VCaP (cell line): ENCODE measurements at regions not wholly inside any gene's neighbourhood (a gene's known extent, or its start where the extent isn't known, plus 50 kb on each side); places are given as distances from the start of the nearest gene placed in this dataset.

Experiments used
- H3K27ac ChIP-seq: fragments of 450-650 bp; 2 replicates; pipeline ENCODE4 v1.5.1; 2017
- CTCF ChIP-seq: fragments of 450-650 bp; conservative IDR thresholded peaks from 2 replicates; pipeline ENCODE4 v1.5.1; 2017; ENCODE audit warnings: mild to moderate bottlenecking, moderate library complexity

- H3K27ac ChIP-seq = no peak overlapping the region
- no peak for TF ChIP-seq CTCF
These were observed 70.3 kb upstream of the BBX start for GRCh38 chr3:107452436-107452835.

- TF ChIP-seq CTCF = no peak
These were observed 69.3 kb upstream of the BBX start for GRCh38 chr3:107453504-107453903.

GRCh38 chr3:107455621-107456020 lies 67.1 kb upstream of the BBX start:
- no peak for TF ChIP-seq CTCF
- H3K27ac ChIP-seq = peak overlapping the region; percentile 72

More at GRCh38 chr3:107453504-107453903, 69.3 kb upstream of the BBX start:
- no peak overlapping the region for H3K27ac ChIP-seq

- H3K27ac ChIP-seq = peak overlapping the region; percentile 72
- TF ChIP-seq CTCF = no peak
These were observed 66.3 kb upstream of the BBX start for GRCh38 chr3:107456501-107456900.

- no peak overlapping the region; the same call in 1 of the 2 replicates for H3K27ac ChIP-seq
- no peak for TF ChIP-seq CTCF
These were observed 63.9 kb upstream of the BBX start for GRCh38 chr3:107458871-107459270.

GRCh38 chr3:107461721-107462120 lies 61.0 kb upstream of the BBX start:
- no peak overlapping the region for H3K27ac ChIP-seq
- TF ChIP-seq CTCF = no peak

GRCh38 chr3:107464037-107464436 lies 58.7 kb upstream of the BBX start:
- no peak overlapping the region for H3K27ac ChIP-seq
- no peak for TF ChIP-seq CTCF
